GM23338 (cell line): ENCODE measurements at regions not wholly inside any gene's neighbourhood (a gene's known extent, or its start where the extent isn't known, plus 50 kb on each side); places are given as distances from the start of the nearest gene placed in this dataset.

Source experiments
- ATAC-seq: fragments of 200-7000 bp; cut with Tn5 transposase; 3 replicates; pipeline ENCODE4 v1.9.1; 2020
- DNase-seq: peaks from one replicate; pipeline ENCODE4 v3.0.0-alpha.2; 2015; ENCODE audit warnings: low spot score
- H2AFZ ChIP-seq: fragments of 200-600 bp; sonication (generic); 2 replicates; pipeline ENCODE4 v1.8.0; 2016; ENCODE audit warnings: antibody characterized with exemption, mild to moderate bottlenecking, moderate library complexity
- H3F3A ChIP-seq: fragments of 200-600 bp; sonication (generic); replicated peaks from 2 replicates; pipeline ENCODE4 v1.8.0; 2017; ENCODE audit warnings: antibody characterized with exemption, mixed run types, low read depth
- H3K27ac ChIP-seq: fragments of 200-600 bp; sonication (generic); 2 replicates; pipeline ENCODE4 v1.6.1; 2016; ENCODE audit warnings: low read depth
- H3K27me3 ChIP-seq: fragments of 200-600 bp; sonication (generic); 2 replicates; pipeline ENCODE4 v1.8.0; 2016; ENCODE audit warnings: mild to moderate bottlenecking, mixed run types, moderate library complexity; ENCODE audit not compliant: insufficient read depth
- H3K36me3 ChIP-seq: fragments of 200-600 bp; sonication (generic); 2 replicates; pipeline ENCODE4 v1.8.0; 2016; ENCODE audit warnings: mild to moderate bottlenecking; ENCODE audit not compliant: insufficient read depth
- H3K4me1 ChIP-seq: fragments of 200-600 bp; sonication (generic); 2 replicates; pipeline ENCODE4 v1.8.0; 2016; ENCODE audit warnings: mild to moderate bottlenecking, moderate library complexity; ENCODE audit not compliant: insufficient read depth
- H3K4me2 ChIP-seq: fragments of 200-600 bp; sonication (generic); 2 replicates; pipeline ENCODE4 v1.7.1; 2017; ENCODE audit warnings: mixed run types
- H3K4me3 ChIP-seq: fragments of 200-600 bp; sonication (generic); 2 replicates; pipeline ENCODE4 v1.6.1; 2016; ENCODE audit warnings: mixed run types
- H3K79me2 ChIP-seq: fragments of 200-600 bp; sonication (generic); replicated peaks from 2 replicates; pipeline ENCODE4 v1.8.0; 2017; ENCODE audit warnings: mild to moderate bottlenecking; ENCODE audit not compliant: insufficient read depth
- H3K9me2 ChIP-seq: fragments of 200-600 bp; sonication (generic); 2 replicates; pipeline ENCODE4 v1.8.0; 2017; ENCODE audit not compliant: insufficient read depth
- H4K20me1 ChIP-seq: fragments of 200-600 bp; sonication (generic); replicated peaks from 2 replicates; pipeline ENCODE4 v1.8.0; 2017; ENCODE audit warnings: mild to moderate bottlenecking; ENCODE audit not compliant: insufficient read depth
- H3K27ac Mint-ChIP-seq: 2 replicates; pipeline ENCODE4 v1.8.0; 2020; ENCODE audit warnings: inconsistent platforms, mild to moderate bottlenecking, moderate library complexity, mixed read lengths
- H3K27me3 Mint-ChIP-seq: 3 replicates; pipeline ENCODE4 v1.8.0; 2022; ENCODE audit warnings: low read depth, mild to moderate bottlenecking, moderate library complexity, mixed read lengths, inconsistent platforms; ENCODE audit not compliant: insufficient read depth, poor library complexity
- H3K36me3 Mint-ChIP-seq: 3 replicates; pipeline ENCODE4 v1.8.0; 2021; ENCODE audit warnings: low read depth, mild to moderate bottlenecking, inconsistent platforms, moderate library complexity, mixed read lengths
- H3K4me1 Mint-ChIP-seq: 3 replicates; pipeline ENCODE4 v1.8.0; 2020; ENCODE audit warnings: mild to moderate bottlenecking, inconsistent platforms, mixed read lengths
- H3K4me3 Mint-ChIP-seq: 3 replicates; pipeline ENCODE4 v1.8.0; 2021; ENCODE audit warnings: moderate library complexity, mild to moderate bottlenecking, inconsistent platforms, mixed read lengths
- H3K9me3 Mint-ChIP-seq: 3 replicates; pipeline ENCODE4 v1.8.0; 2020; ENCODE audit warnings: moderate library complexity, mild to moderate bottlenecking, inconsistent platforms, mixed read lengths
- CREB1 ChIP-seq: fragments of 250-450 bp; sonication (Bioruptor Pico); IDR thresholded peaks from 2 replicates; pipeline ENCODE4 v1.5.0; 2020; ENCODE audit warnings: low read depth, mild to moderate bottlenecking, moderate library complexity
- CTCF ChIP-seq, 2 experiments: fragments of 200-600 bp in 1 of 2; sonication (generic) in 1 of 2; conservative IDR thresholded peaks; 2 replicates each; pipeline versions ENCODE4 v1.5.1 to v1.6.1; 2016 to 2017; ENCODE audit warnings: antibody characterized with exemption in 2 of 2, low read depth in 2 of 2, mild to moderate bottlenecking in 2 of 2, moderate library complexity in 1 of 2
- ETS1 ChIP-seq: IDR thresholded peaks from 2 replicates; pipeline ENCODE4 v1.6.1; 2016; ENCODE audit warnings: antibody characterized with exemption
- EZH2 ChIP-seq: fragments of 200-600 bp; sonication (generic); IDR thresholded peaks from one replicate; pipeline ENCODE4 v1.8.0; 2017; ENCODE audit warnings: antibody characterized with exemption, mild to moderate bottlenecking, low read depth; ENCODE audit not compliant: unreplicated experiment
- EZH2phosphoT487 ChIP-seq: fragments of 200-600 bp; sonication (generic); IDR thresholded peaks from one replicate; pipeline ENCODE4 v1.8.1; 2018; ENCODE audit warnings: antibody characterized with exemption; ENCODE audit not compliant: unreplicated experiment
- JUNB ChIP-seq: IDR thresholded peaks from one replicate; pipeline ENCODE4 v1.6.1; 2016; ENCODE audit warnings: antibody characterized with exemption; ENCODE audit not compliant: unreplicated experiment
- NANOG ChIP-seq: IDR thresholded peaks from 2 replicates; pipeline ENCODE4 v1.6.1; 2016; ENCODE audit warnings: antibody characterized with exemption, borderline replicate concordance
- POLR2AphosphoS5 ChIP-seq: IDR thresholded peaks from 2 replicates; pipeline ENCODE4 v1.6.1; 2016; ENCODE audit warnings: antibody characterized with exemption, low read depth
- REST ChIP-seq: IDR thresholded peaks from one replicate; pipeline ENCODE4 v1.6.1; 2018; ENCODE audit warnings: antibody characterized with exemption; ENCODE audit not compliant: unreplicated experiment
- STAT1 ChIP-seq: IDR thresholded peaks from one replicate; pipeline ENCODE4 v1.6.1; 2016; ENCODE audit warnings: antibody characterized with exemption; ENCODE audit not compliant: unreplicated experiment
- ZNF114 ChIP-seq: fragments of 250-450 bp; sonication (Bioruptor Pico); IDR thresholded peaks from 2 replicates; pipeline ENCODE4 v1.5.0; 2020; ENCODE audit warnings: mild to moderate bottlenecking, moderate library complexity
- ZNF331 ChIP-seq: fragments of 250-450 bp; sonication (Bioruptor Pico); IDR thresholded peaks from 2 replicates; pipeline ENCODE4 v1.5.0; 2020; ENCODE audit warnings: low read depth, mild to moderate bottlenecking, moderate library complexity
- ZNF462 ChIP-seq: fragments of 250-450 bp; sonication (Bioruptor Pico); IDR thresholded peaks from 2 replicates; pipeline ENCODE4 v1.5.0; 2020; ENCODE audit warnings: mild to moderate bottlenecking, moderate library complexity

- H3K4me2 ChIP-seq, result peak overlapping the region; percentile 14; the same call in 1 of the 2 replicates
- peaks cover 36% of the 10 kb centered on the region for H3K4me1 Mint-ChIP-seq
- no peak overlapping the region for H3K4me3 Mint-ChIP-seq
- peaks cover 3% of the 10 kb centered on the region for H3K27me3 Mint-ChIP-seq
- H4K20me1 ChIP-seq, result no peaks in the 10 kb centered on the region
- no peak overlapping the region for H3K27ac ChIP-seq
- no peaks in the 10 kb centered on the region for H3K9me3 Mint-ChIP-seq
- H3K9me2 ChIP-seq, result no peaks in the 10 kb centered on the region
- no peak overlapping the region for H3K4me3 ChIP-seq
- peak overlapping the region; percentile 61; the same call in 1 of the 2 replicates for H2AFZ ChIP-seq
- no peaks in the 10 kb centered on the region for H3K36me3 Mint-ChIP-seq
- H3K79me2 ChIP-seq, result no peaks in the 10 kb centered on the region
- DNase-seq, result no peak
- H3K4me1 ChIP-seq, result peaks cover 16% of the 10 kb centered on the region
- no peaks in the 10 kb centered on the region for H3F3A ChIP-seq
- H3K27me3 ChIP-seq, result no peaks in the 10 kb centered on the region
- ATAC-seq, result no peak
- TF ChIP-seq REST (no peak), NANOG (no peak), ETS1 (no peak), STAT1 (no peak), EZH2phosphoT487 (no peak), CTCF (conservative IDR thresholded peaks at IDR 0.05; ENCODE audit: low read depth in 2 of 2) (no peak), JUNB (no peak), ZNF114 (CRISPR knock-in tag) (no peak), POLR2AphosphoS5 (no peak), EZH2 (no peak), ZNF462 (CRISPR knock-in tag) (no peak), CREB1 (CRISPR knock-in tag) (no peak), ZNF331 (no peak)
- no peak overlapping the region for H3K27ac Mint-ChIP-seq
- H3K36me3 ChIP-seq, result no peaks in the 10 kb centered on the region
These were observed 64.0 kb upstream of the MED4 start for GRCh38 chr13:48158915-48159314.
